Mesenchymal stem cell (in vitro differentiated cells and primary cell): ENCODE measurements at regions not wholly inside any gene's neighbourhood (a gene's known extent, or its start where the extent isn't known, plus 50 kb on each side); places are given as distances from the start of the nearest gene placed in this dataset.

ENCODE experiments used
- DNase-seq: peaks from one replicate; pipeline ENCODE4 v3.0.0-alpha.2; 2013
- H2AFZ ChIP-seq: one replicate; pipeline ENCODE4 v1.6.1; 2013; ENCODE audit warnings: low read depth, mild to moderate bottlenecking, control low read depth, inconsistent platforms, low read length, moderate library complexity
- H2AK5ac ChIP-seq: 2 replicates; pipeline ENCODE4 v1.6.1; 2013; ENCODE audit warnings: low read length, moderate library complexity, mild to moderate bottlenecking, inconsistent platforms; ENCODE audit not compliant: severe bottlenecking
- H2BK120ac ChIP-seq: one replicate; pipeline ENCODE4 v1.6.1; 2013; ENCODE audit warnings: low read depth, mild to moderate bottlenecking, inconsistent platforms, low read length, moderate library complexity
- H2BK12ac ChIP-seq, 2 experiments: one replicate each; pipeline ENCODE4 v1.6.1; 2013; ENCODE audit warnings: inconsistent platforms in 2 of 2, low read length in 2 of 2, mild to moderate bottlenecking in 2 of 2, moderate library complexity in 2 of 2, control low read depth in 1 of 2
- H2BK15ac ChIP-seq: one replicate; pipeline ENCODE4 v1.6.1; 2013; ENCODE audit warnings: mild to moderate bottlenecking, low read depth, inconsistent platforms; ENCODE audit not compliant: poor library complexity, severe bottlenecking
- H2BK5ac ChIP-seq: 2 replicates; pipeline ENCODE4 v1.6.1; 2013; ENCODE audit warnings: low read depth, mild to moderate bottlenecking, low read length, control low read depth, inconsistent platforms; ENCODE audit not compliant: poor library complexity, severe bottlenecking
- H3K14ac ChIP-seq, 2 experiments: one replicate each; pipeline ENCODE4 v1.6.1; 2013; ENCODE audit warnings: inconsistent platforms in 2 of 2, low read length in 2 of 2, control low read depth in 1 of 2, mild to moderate bottlenecking in 1 of 2, moderate library complexity in 1 of 2
- H3K18ac ChIP-seq, 2 experiments: one replicate each; pipeline ENCODE4 v1.6.1; 2013; ENCODE audit warnings: inconsistent platforms in 2 of 2, low read length in 2 of 2, control low read depth in 1 of 2, low read depth in 1 of 2, mild to moderate bottlenecking in 1 of 2
- H3K23ac ChIP-seq, 2 experiments: one replicate each; pipeline ENCODE4 v1.6.1; 2013; ENCODE audit warnings: inconsistent platforms in 2 of 2, low read length in 2 of 2, mild to moderate bottlenecking in 2 of 2, moderate library complexity in 2 of 2, control low read depth in 1 of 2
- H3K27ac ChIP-seq: 2 replicates; pipeline ENCODE4 v1.5.1; 2013; ENCODE audit warnings: mild to moderate bottlenecking, moderate library complexity, low read length, control low read depth, inconsistent platforms; ENCODE audit not compliant: poor library complexity, severe bottlenecking
- H3K27me3 ChIP-seq, 2 experiments: 2 replicates each; pipeline versions ENCODE4 v1.6.1 to v1.7.0; 2013; ENCODE audit warnings: low read length in 2 of 2, mild to moderate bottlenecking in 2 of 2, moderate library complexity in 2 of 2, control low read depth in 1 of 2, inconsistent platforms in 1 of 2; ENCODE audit not compliant: control insufficient read depth in 1 of 2, insufficient read depth in 1 of 2
- H3K36me3 ChIP-seq, 2 experiments: 2 replicates each; pipeline versions ENCODE4 v1.6.1 to v1.7.0; 2013; ENCODE audit warnings: low read length in 2 of 2, control low read depth in 1 of 2, inconsistent platforms in 1 of 2, low read depth in 1 of 2, mild to moderate bottlenecking in 1 of 2; ENCODE audit not compliant: insufficient read depth in 2 of 2, control insufficient read depth in 1 of 2
- H3K4ac ChIP-seq, 2 experiments: one replicate each; pipeline ENCODE4 v1.6.1; 2013; ENCODE audit warnings: inconsistent platforms in 2 of 2, low read length in 2 of 2, mild to moderate bottlenecking in 2 of 2, moderate library complexity in 2 of 2, control low read depth in 1 of 2, low read depth in 1 of 2
- H3K4me1 ChIP-seq: 2 replicates; pipeline ENCODE4 v1.6.1; 2013; ENCODE audit warnings: low read depth, low read length, control low read depth; ENCODE audit not compliant: control insufficient read depth, insufficient read depth
- H3K4me2 ChIP-seq: 2 replicates; pipeline ENCODE4 v1.6.1; 2013; ENCODE audit warnings: low read length, mild to moderate bottlenecking, inconsistent platforms; ENCODE audit not compliant: poor library complexity, severe bottlenecking
- H3K4me3 ChIP-seq, 2 experiments: 2 replicates each; pipeline versions ENCODE4 v1.5.1 to v1.7.0; 2013; ENCODE audit warnings: low read length in 2 of 2, mild to moderate bottlenecking in 2 of 2, control low read depth in 1 of 2, low read depth in 1 of 2; ENCODE audit not compliant: insufficient read depth in 1 of 2
- H3K79me1 ChIP-seq: replicated peaks from 2 replicates; pipeline ENCODE4 v1.6.1; 2013; ENCODE audit warnings: mild to moderate bottlenecking, control low read depth, low read length, inconsistent platforms; ENCODE audit not compliant: poor library complexity, severe bottlenecking
- H3K9ac ChIP-seq: 2 replicates; pipeline ENCODE4 v1.7.0; 2013; ENCODE audit warnings: mild to moderate bottlenecking, low read length, moderate library complexity
- H3K9me3 ChIP-seq: 2 replicates; pipeline ENCODE4 v1.7.0; 2013; ENCODE audit warnings: mild to moderate bottlenecking, low read length; ENCODE audit not compliant: control insufficient read depth
- H4K8ac ChIP-seq: one replicate; pipeline ENCODE4 v1.6.1; 2013; ENCODE audit warnings: inconsistent platforms, mild to moderate bottlenecking, low read length, moderate library complexity
- H4K91ac ChIP-seq: one replicate; pipeline ENCODE4 v1.6.1; 2013; ENCODE audit warnings: mild to moderate bottlenecking, low read length, inconsistent platforms
- WGBS: methylation state at CpG from one replicate; pipeline ENCODE4 v1.1.7; 2013; ENCODE audit warnings: mixed read lengths; 5-methylcytosine and 5-hydroxymethylcytosine counted together

- Histone ChIP-seq H2BK15ac (no peak overlapping the region), H3K4me3 (no peak overlapping the region), H2BK120ac (no peak overlapping the region), H3K4ac (no peak overlapping the region), H3K9ac (no peak overlapping the region), H2AK5ac (no peak overlapping the region), H3K79me1 (no peaks in the 10 kb centered on the region), H2BK5ac (no peak overlapping the region), H3K27ac (no peak overlapping the region), H2AFZ (no peak overlapping the region), H2BK12ac (no peak overlapping the region), H3K14ac (no peak overlapping the region), H3K27me3 (peaks cover 0 to 18% of the 10 kb centered on the region in 2 experiments), H3K36me3 (no peaks in the 10 kb centered on the region), H3K9me3 (no peaks in the 10 kb centered on the region), H4K8ac (no peak overlapping the region), H3K23ac (no peak overlapping the region), H3K18ac (no peak overlapping the region), H3K4me2 (no peak overlapping the region), H4K91ac (no peak overlapping the region), H3K4me1 (no peaks in the 10 kb centered on the region)
- no peak for DNase-seq
- 100% methylated on average over 1 of the region's 1 CpG for WGBS
Measured at GRCh38 chr10:112091703-112092102, 91.9 kb downstream of the GPAM start.

- no peak overlapping the region for H3K4me2 ChIP-seq
- no peak overlapping the region for H3K4me3 ChIP-seq
- H4K8ac ChIP-seq = no peak overlapping the region
- H2BK5ac ChIP-seq = no peak overlapping the region
- no peak for DNase-seq
- peaks cover 0 to 18% of the 10 kb centered on the region in 2 experiments for H3K27me3 ChIP-seq
- peaks cover 4% of the 10 kb centered on the region for H3K9me3 ChIP-seq
- H2AK5ac ChIP-seq = no peak overlapping the region
- H3K36me3 ChIP-seq = no peaks in the 10 kb centered on the region
- H3K27ac ChIP-seq = no peak overlapping the region
- no CpG with 5 or more reads among the region's 1 CpG for WGBS
- H4K91ac ChIP-seq = no peak overlapping the region
- H2AFZ ChIP-seq = no peak overlapping the region
- no peak overlapping the region for H3K18ac ChIP-seq
- no peak overlapping the region for H2BK120ac ChIP-seq
- H3K9ac ChIP-seq = no peak overlapping the region
- H3K14ac ChIP-seq = no peak overlapping the region
- no peak overlapping the region for H2BK15ac ChIP-seq
- H3K23ac ChIP-seq = no peak overlapping the region
- no peak overlapping the region for H2BK12ac ChIP-seq
- H3K4ac ChIP-seq = no peak overlapping the region
- H3K4me1 ChIP-seq = no peaks in the 10 kb centered on the region
- no peaks in the 10 kb centered on the region for H3K79me1 ChIP-seq
Measured at GRCh38 chr10:112092519-112092918, 91.0 kb downstream of the GPAM start.

GRCh38 chr10:112094984-112095383 lies 88.6 kb downstream of the GPAM start:
- no peak overlapping the region for H2BK5ac ChIP-seq
- H3K27me3 ChIP-seq = peaks cover 0 to 9% of the 10 kb centered on the region in 2 experiments
- no peak overlapping the region for H4K91ac ChIP-seq
- no peak overlapping the region for H2AFZ ChIP-seq
- H3K23ac ChIP-seq = no peak overlapping the region
- H2BK120ac ChIP-seq = no peak overlapping the region
- H3K18ac ChIP-seq = no peak overlapping the region
- no peak overlapping the region for H2BK12ac ChIP-seq
- no peak for DNase-seq
- H3K36me3 ChIP-seq = no peaks in the 10 kb centered on the region
- no peak overlapping the region for H3K4me3 ChIP-seq
- no peak overlapping the region for H2BK15ac ChIP-seq
- H4K8ac ChIP-seq = no peak overlapping the region
- H3K9ac ChIP-seq = no peak overlapping the region
- 65% methylated on average over 3 of the region's 3 CpGs for WGBS
- no peaks in the 10 kb centered on the region for H3K4me1 ChIP-seq
- no peak overlapping the region for H3K4ac ChIP-seq
- no peak overlapping the region for H2AK5ac ChIP-seq
- H3K79me1 ChIP-seq = no peaks in the 10 kb centered on the region
- no peak overlapping the region for H3K4me2 ChIP-seq
- peaks cover 12% of the 10 kb centered on the region for H3K9me3 ChIP-seq
- no peak overlapping the region for H3K27ac ChIP-seq
- no peak overlapping the region for H3K14ac ChIP-seq

GRCh38 chr10:112095731-112096130 lies 87.8 kb downstream of the GPAM start:
- WGBS = 61% methylated on average over 4 of the region's 5 CpGs
- DNase-seq = no peak
- H4K8ac ChIP-seq = no peak overlapping the region

More at GRCh38 chr10:112095731-112096130, 87.8 kb downstream of the GPAM start:
- Histone ChIP-seq H3K36me3 (no peaks in the 10 kb centered on the region), H3K27ac (no peak overlapping the region), H2BK120ac (no peak overlapping the region), H3K4ac (no peak overlapping the region), H3K14ac (no peak overlapping the region), H2BK15ac (no peak overlapping the region), H3K4me3 (no peak overlapping the region), H3K79me1 (no peaks in the 10 kb centered on the region), H2BK5ac (no peak overlapping the region), H4K91ac (no peak overlapping the region), H3K18ac (no peak overlapping the region), H3K23ac (no peak overlapping the region), H3K4me1 (no peaks in the 10 kb centered on the region), H3K9me3 (peaks cover 12% of the 10 kb centered on the region), H3K9ac (no peak overlapping the region), H2AK5ac (no peak overlapping the region), H2AFZ (no peak overlapping the region), H2BK12ac (no peak overlapping the region), H3K27me3 (peaks cover 0 to 5% of the 10 kb centered on the region in 2 experiments), H3K4me2 (no peak overlapping the region)
